Hepatocyte (in vitro differentiated cells): ENCODE measurements at regions not wholly inside any gene's neighbourhood (a gene's known extent, or its start where the extent isn't known, plus 50 kb on each side); places are given as distances from the start of the nearest gene placed in this dataset.

Experiments used
- CTCF ChIP-seq: fragments of 200-600 bp; sonication (generic); IDR thresholded peaks from 2 replicates; pipeline ENCODE4 v1.5.1; 2016; ENCODE audit warnings: antibody characterized with exemption, mild to moderate bottlenecking; ENCODE audit not compliant: poor library complexity
- EZH2 ChIP-seq: fragments of 200-600 bp; sonication (generic); IDR thresholded peaks from 2 replicates; pipeline ENCODE4 v1.6.1; 2016; ENCODE audit warnings: antibody characterized with exemption, mild to moderate bottlenecking, borderline replicate concordance
- EZH2phosphoT487 ChIP-seq: fragments of 200-600 bp; sonication (generic); IDR thresholded peaks from one replicate; pipeline ENCODE4 v1.6.1; 2018; ENCODE audit warnings: antibody characterized with exemption, mild to moderate bottlenecking, low read depth, moderate library complexity; ENCODE audit not compliant: unreplicated experiment, severe bottlenecking

DNA sequence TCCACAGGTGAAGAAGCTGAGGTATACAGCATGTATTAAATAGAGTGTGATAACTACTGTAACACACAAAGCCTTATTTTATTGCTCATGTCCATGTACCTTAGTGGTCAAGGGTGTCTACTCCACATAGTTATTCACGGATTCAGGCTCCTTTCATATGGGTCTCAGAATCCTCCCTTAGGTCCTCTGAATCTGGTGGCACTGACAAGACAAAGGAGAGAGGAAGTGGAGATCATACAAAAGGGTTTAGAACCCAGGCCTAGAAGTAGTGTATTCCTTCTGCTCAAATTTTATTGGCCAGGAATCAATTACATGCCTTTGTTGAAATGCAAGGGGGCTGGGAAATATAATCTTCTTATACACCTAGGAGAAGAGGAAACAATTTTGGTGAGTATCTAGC lies 164.6 kb downstream of the PTEN start:
- no peak for TF ChIP-seq CTCF
- TF ChIP-seq EZH2phosphoT487 = no peak
- TF ChIP-seq EZH2 = no peak
